SU-DHL-6 (cell line): ENCODE measurements at regions not wholly inside any gene's neighbourhood (a gene's known extent, or its start where the extent isn't known, plus 50 kb on each side); places are given as distances from the start of the nearest gene placed in this dataset.

Experiments used
- H2AFZ ChIP-seq: fragments of 200-600 bp; sonication (generic); 2 replicates; pipeline ENCODE4 v1.6.1; 2014; ENCODE audit warnings: low read depth, mild to moderate bottlenecking, moderate library complexity, mixed read lengths, antibody characterized with exemption, low read length; ENCODE audit not compliant: severe bottlenecking
- H3F3A ChIP-seq: fragments of 200-600 bp; shearing (Covaris generic); 2 replicates; pipeline ENCODE4 v1.6.0; 2016; ENCODE audit warnings: antibody characterized with exemption, mild to moderate bottlenecking; ENCODE audit not compliant: insufficient read depth
- H3K27ac ChIP-seq: fragments of 200-600 bp; sonication (generic); 2 replicates; pipeline ENCODE4 v1.5.1; 2016; ENCODE audit warnings: low read depth, mild to moderate bottlenecking, low read length, moderate library complexity, mixed read lengths
- H3K27me3 ChIP-seq: fragments of 200-600 bp; sonication (generic), shearing (Covaris generic); 2 replicates; pipeline ENCODE4 v1.6.0; 2014; ENCODE audit warnings: mild to moderate bottlenecking, low read length
- H3K36me3 ChIP-seq: fragments of 200-600 bp; sonication (generic); 2 replicates; pipeline ENCODE4 v1.6.1; 2014; ENCODE audit warnings: mild to moderate bottlenecking, low read length, mixed read lengths
- H3K4me2 ChIP-seq: fragments of 300-600, 200-600 bp; shearing (Covaris generic), sonication (generic); 2 replicates; pipeline ENCODE4 v1.6.0; 2014; ENCODE audit warnings: low read length, low read depth, mild to moderate bottlenecking; ENCODE audit not compliant: poor library complexity, severe bottlenecking
- H3K4me3 ChIP-seq: fragments of 200-600 bp; sonication (generic); 2 replicates; pipeline ENCODE4 v1.5.1; 2014; ENCODE audit warnings: antibody characterized with exemption, low read length, mild to moderate bottlenecking, mixed read lengths; ENCODE audit not compliant: insufficient read depth, poor library complexity, severe bottlenecking
- H3K79me2 ChIP-seq: fragments of 200-600 bp; sonication (generic); 2 replicates; pipeline ENCODE4 v1.6.1; 2014; ENCODE audit warnings: mild to moderate bottlenecking, low read length, moderate library complexity; ENCODE audit not compliant: insufficient read depth
- H3K9ac ChIP-seq: fragments of 200-600 bp; sonication (generic); 2 replicates; pipeline ENCODE4 v1.7.0; 2014; ENCODE audit warnings: mild to moderate bottlenecking, low read length
- H3K9me2 ChIP-seq: fragments of 200-600 bp; sonication (generic); replicated peaks from 2 replicates; pipeline ENCODE4 v1.6.1; 2014; ENCODE audit warnings: low read length; ENCODE audit not compliant: insufficient read depth
- H3K9me3 ChIP-seq: fragments of 200-600 bp; sonication (generic); 2 replicates; pipeline ENCODE4 v1.6.1; 2014; ENCODE audit warnings: low read length, mixed read lengths; ENCODE audit not compliant: insufficient read depth
- H4K20me1 ChIP-seq: fragments of 200-600 bp; sonication (generic); 2 replicates; pipeline ENCODE4 v1.6.1; 2014; ENCODE audit warnings: low read depth, mild to moderate bottlenecking, antibody characterized with exemption, low read length, moderate library complexity, mixed read lengths
- EZH2phosphoT487 ChIP-seq: fragments of 200-600 bp; sonication (generic), shearing (Covaris generic); conservative IDR thresholded peaks from 2 replicates; pipeline ENCODE4 v1.6.1; 2018; ENCODE audit warnings: mild to moderate bottlenecking, antibody characterized with exemption, low read length, moderate library complexity, mixed read lengths
- TF ChIP-seq, protein P1 (sequence below): fragments of 200-600 bp; sonication (generic); IDR thresholded peaks from one replicate; pipeline ENCODE4 v1.5.1; 2017; ENCODE audit warnings: antibody characterized with exemption, mild to moderate bottlenecking, low read length, moderate library complexity; ENCODE audit not compliant: insufficient read depth, poor library complexity, severe bottlenecking

GRCh38 chr7:98559958-98560357 lies 57.1 kb upstream of the NPTX2 start:
- Histone ChIP-seq H3K27ac (no peak overlapping the region), H4K20me1 (no peaks in the 10 kb centered on the region), H3K9me2 (no peaks in the 10 kb centered on the region), H3K27me3 (no peaks in the 10 kb centered on the region), H3F3A (no peaks in the 10 kb centered on the region), H2AFZ (no peak overlapping the region), H3K4me3 (no peak overlapping the region), H3K36me3 (no peaks in the 10 kb centered on the region), H3K4me2 (no peak overlapping the region), H3K79me2 (no peaks in the 10 kb centered on the region), H3K9me3 (no peaks in the 10 kb centered on the region), H3K9ac (no peak overlapping the region)
- TF ChIP-seq EZH2phosphoT487, result no peak

- no peak for TF ChIP-seq EZH2phosphoT487
- TF ChIP-seq, protein P1, sequence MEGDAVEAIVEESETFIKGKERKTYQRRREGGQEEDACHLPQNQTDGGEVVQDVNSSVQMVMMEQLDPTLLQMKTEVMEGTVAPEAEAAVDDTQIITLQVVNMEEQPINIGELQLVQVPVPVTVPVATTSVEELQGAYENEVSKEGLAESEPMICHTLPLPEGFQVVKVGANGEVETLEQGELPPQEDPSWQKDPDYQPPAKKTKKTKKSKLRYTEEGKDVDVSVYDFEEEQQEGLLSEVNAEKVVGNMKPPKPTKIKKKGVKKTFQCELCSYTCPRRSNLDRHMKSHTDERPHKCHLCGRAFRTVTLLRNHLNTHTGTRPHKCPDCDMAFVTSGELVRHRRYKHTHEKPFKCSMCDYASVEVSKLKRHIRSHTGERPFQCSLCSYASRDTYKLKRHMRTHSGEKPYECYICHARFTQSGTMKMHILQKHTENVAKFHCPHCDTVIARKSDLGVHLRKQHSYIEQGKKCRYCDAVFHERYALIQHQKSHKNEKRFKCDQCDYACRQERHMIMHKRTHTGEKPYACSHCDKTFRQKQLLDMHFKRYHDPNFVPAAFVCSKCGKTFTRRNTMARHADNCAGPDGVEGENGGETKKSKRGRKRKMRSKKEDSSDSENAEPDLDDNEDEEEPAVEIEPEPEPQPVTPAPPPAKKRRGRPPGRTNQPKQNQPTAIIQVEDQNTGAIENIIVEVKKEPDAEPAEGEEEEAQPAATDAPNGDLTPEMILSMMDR, result no peak
- Histone ChIP-seq H3K79me2 (no peaks in the 10 kb centered on the region), H3F3A (no peaks in the 10 kb centered on the region), H3K4me3 (no peak overlapping the region), H3K9ac (no peak overlapping the region), H3K27ac (no peak overlapping the region), H3K9me2 (no peaks in the 10 kb centered on the region), H4K20me1 (no peaks in the 10 kb centered on the region), H3K27me3 (no peaks in the 10 kb centered on the region), H3K4me2 (no peak overlapping the region), H3K36me3 (no peaks in the 10 kb centered on the region), H3K9me3 (no peaks in the 10 kb centered on the region), H2AFZ (no peak overlapping the region)
These were observed 57.9 kb upstream of the NPTX2 start for GRCh38 chr7:98559219-98559618.

- H3K9me3 ChIP-seq, result peaks cover under 1% of the 10 kb centered on the region; the same call in 1 of the 2 replicates
- H2AFZ ChIP-seq, result no peak overlapping the region
- H3K27me3 ChIP-seq, result no peaks in the 10 kb centered on the region
- no peaks in the 10 kb centered on the region for H3F3A ChIP-seq
- H3K27ac ChIP-seq, result no peak overlapping the region
- H4K20me1 ChIP-seq, result no peaks in the 10 kb centered on the region
- no peaks in the 10 kb centered on the region for H3K36me3 ChIP-seq
- H3K4me2 ChIP-seq, result no peak overlapping the region
- H3K9me2 ChIP-seq, result no peaks in the 10 kb centered on the region
- H3K9ac ChIP-seq, result no peak overlapping the region
- no peak for TF ChIP-seq EZH2phosphoT487
- TF ChIP-seq, protein P1, result no peak
- no peak overlapping the region for H3K4me3 ChIP-seq
- no peaks in the 10 kb centered on the region for H3K79me2 ChIP-seq
These were observed 59.5 kb upstream of the NPTX2 start for GRCh38 chr7:98557538-98558031.

- no peak for TF ChIP-seq EZH2phosphoT487
- TF ChIP-seq, protein P1, result no peak
- no peak overlapping the region for H3K27ac ChIP-seq
- no peaks in the 10 kb centered on the region for H3F3A ChIP-seq
- H4K20me1 ChIP-seq, result no peaks in the 10 kb centered on the region
- H3K4me2 ChIP-seq, result no peak overlapping the region
- no peak overlapping the region for H3K4me3 ChIP-seq
- no peaks in the 10 kb centered on the region for H3K27me3 ChIP-seq
- no peaks in the 10 kb centered on the region for H3K36me3 ChIP-seq
- H3K9me3 ChIP-seq, result peaks cover 10% of the 10 kb centered on the region; the same call in 1 of the 2 replicates
- H3K9me2 ChIP-seq, result no peaks in the 10 kb centered on the region
- H2AFZ ChIP-seq, result no peak overlapping the region
- no peak overlapping the region for H3K9ac ChIP-seq
- H3K79me2 ChIP-seq, result no peaks in the 10 kb centered on the region
These were observed 60.8 kb upstream of the NPTX2 start for GRCh38 chr7:98556288-98556687.
